Osteocyte (in vitro differentiated cells): ENCODE measurements at regions not wholly inside any gene's neighbourhood (a gene's known extent, or its start where the extent isn't known, plus 50 kb on each side); places are given as distances from the start of the nearest gene placed in this dataset.

Experiments used
- DNase-seq: peaks from one replicate; pipeline ENCODE4 v3.0.0; 2021; ENCODE audit warnings: mixed read lengths; ENCODE audit not compliant: unreplicated experiment; ENCODE audit errors: extremely low spot score
- H3K27ac Mint-ChIP-seq: one replicate; pipeline ENCODE4 v1.8.0; 2021; ENCODE audit warnings: mild to moderate bottlenecking, mixed read lengths; ENCODE audit not compliant: unreplicated experiment
- H3K27me3 Mint-ChIP-seq: one replicate; pipeline ENCODE4 v1.8.0; 2021; ENCODE audit warnings: mixed read lengths; ENCODE audit not compliant: unreplicated experiment
- H3K36me3 Mint-ChIP-seq: one replicate; pipeline ENCODE4 v1.8.0; 2021; ENCODE audit warnings: mixed read lengths; ENCODE audit not compliant: unreplicated experiment
- H3K4me1 Mint-ChIP-seq: one replicate; pipeline ENCODE4 v1.8.0; 2021; ENCODE audit warnings: mixed read lengths; ENCODE audit not compliant: unreplicated experiment
- H3K4me3 Mint-ChIP-seq: one replicate; pipeline ENCODE4 v1.8.0; 2021; ENCODE audit warnings: mild to moderate bottlenecking, moderate library complexity, mixed read lengths; ENCODE audit not compliant: unreplicated experiment
- H3K9me3 Mint-ChIP-seq: one replicate; pipeline ENCODE4 v1.8.0; 2021; ENCODE audit warnings: mixed read lengths; ENCODE audit not compliant: unreplicated experiment
- TF ChIP-seq, protein P1 (sequence below): fragments of 200-600 bp; sonication (generic); IDR thresholded peaks from 2 replicates; pipeline ENCODE4 v1.5.0; 2021; ENCODE audit warnings: antibody characterized with exemption, mild to moderate bottlenecking, moderate library complexity

DNA sequence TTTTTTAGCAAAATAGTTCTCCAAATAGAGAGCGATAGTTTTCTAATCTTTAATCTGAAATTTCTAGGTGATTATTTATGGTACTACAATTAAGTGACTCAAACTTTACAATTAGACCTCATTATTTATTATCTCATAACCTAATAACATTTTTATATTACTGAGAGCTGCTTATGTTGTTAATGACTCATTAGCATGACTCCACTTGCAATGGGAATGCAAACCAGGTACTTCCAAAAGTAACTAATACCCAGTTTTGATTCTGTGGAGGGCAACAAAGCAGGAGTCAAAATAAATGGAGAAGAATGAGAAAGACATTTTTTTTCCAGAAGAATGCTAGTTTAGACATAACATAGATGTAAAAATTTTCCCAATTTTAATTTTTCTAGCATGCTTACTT is 466.0 kb downstream of the PLK2 start:
- Mint-ChIP-seq H3K4me3 (no peak overlapping the region), H3K27me3 (peaks cover 3% of the 10 kb centered on the region), H3K4me1 (no peaks in the 10 kb centered on the region), H3K27ac (no peak overlapping the region), H3K9me3 (no peaks in the 10 kb centered on the region), H3K36me3 (no peaks in the 10 kb centered on the region)
- no peak for DNase-seq
- TF ChIP-seq, protein P1, sequence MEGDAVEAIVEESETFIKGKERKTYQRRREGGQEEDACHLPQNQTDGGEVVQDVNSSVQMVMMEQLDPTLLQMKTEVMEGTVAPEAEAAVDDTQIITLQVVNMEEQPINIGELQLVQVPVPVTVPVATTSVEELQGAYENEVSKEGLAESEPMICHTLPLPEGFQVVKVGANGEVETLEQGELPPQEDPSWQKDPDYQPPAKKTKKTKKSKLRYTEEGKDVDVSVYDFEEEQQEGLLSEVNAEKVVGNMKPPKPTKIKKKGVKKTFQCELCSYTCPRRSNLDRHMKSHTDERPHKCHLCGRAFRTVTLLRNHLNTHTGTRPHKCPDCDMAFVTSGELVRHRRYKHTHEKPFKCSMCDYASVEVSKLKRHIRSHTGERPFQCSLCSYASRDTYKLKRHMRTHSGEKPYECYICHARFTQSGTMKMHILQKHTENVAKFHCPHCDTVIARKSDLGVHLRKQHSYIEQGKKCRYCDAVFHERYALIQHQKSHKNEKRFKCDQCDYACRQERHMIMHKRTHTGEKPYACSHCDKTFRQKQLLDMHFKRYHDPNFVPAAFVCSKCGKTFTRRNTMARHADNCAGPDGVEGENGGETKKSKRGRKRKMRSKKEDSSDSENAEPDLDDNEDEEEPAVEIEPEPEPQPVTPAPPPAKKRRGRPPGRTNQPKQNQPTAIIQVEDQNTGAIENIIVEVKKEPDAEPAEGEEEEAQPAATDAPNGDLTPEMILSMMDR: no peak

DNA sequence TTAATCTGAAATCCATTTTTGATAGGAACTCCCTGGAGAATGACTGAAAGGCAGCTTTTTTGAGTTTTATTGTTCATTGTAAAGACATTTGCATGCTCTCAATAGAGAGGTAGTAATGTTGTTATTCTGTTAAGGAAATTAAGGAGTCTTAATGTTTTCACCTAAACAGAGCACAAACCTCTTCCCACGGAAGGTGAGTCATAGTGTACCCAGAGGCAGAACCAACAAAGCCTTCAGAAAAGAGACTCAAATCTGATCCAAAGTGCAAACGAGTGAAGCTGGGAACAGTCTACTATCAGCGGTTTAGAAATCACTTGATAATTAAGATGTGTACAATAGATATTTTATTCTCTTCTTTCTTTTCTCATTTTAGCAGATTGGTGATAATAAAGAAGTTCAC is 470.5 kb downstream of the PLK2 start:
- DNase-seq: no peak
- Mint-ChIP-seq H3K4me1 (peaks cover 1% of the 10 kb centered on the region), H3K27ac (no peak overlapping the region), H3K4me3 (no peak overlapping the region), H3K36me3 (no peaks in the 10 kb centered on the region), H3K9me3 (no peaks in the 10 kb centered on the region), H3K27me3 (peaks cover 3% of the 10 kb centered on the region)
- TF ChIP-seq, protein P1: no peak

DNA sequence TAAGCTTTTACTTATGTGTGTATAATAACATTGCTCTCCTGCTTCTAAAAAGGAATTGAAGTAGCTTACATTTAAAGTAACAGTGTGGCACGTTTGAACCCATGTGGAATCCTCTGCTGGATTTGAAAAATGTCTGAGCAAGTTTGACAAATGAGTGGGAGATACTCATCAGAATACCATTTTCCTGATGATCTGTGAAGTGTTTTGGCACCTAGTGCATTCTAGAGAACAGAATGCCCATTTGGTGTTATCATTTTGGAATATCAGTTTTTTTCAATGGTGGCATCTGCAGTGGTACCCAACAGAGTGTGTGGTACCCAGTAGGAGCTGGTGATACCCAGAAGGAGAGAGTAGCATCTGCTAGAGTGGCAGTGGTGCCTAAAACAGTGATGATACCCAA is 471.1 kb downstream of the PLK2 start:
- DNase-seq: no peak
- Mint-ChIP-seq H3K27ac (no peak overlapping the region), H3K4me3 (no peak overlapping the region), H3K36me3 (no peaks in the 10 kb centered on the region), H3K27me3 (peaks cover 3% of the 10 kb centered on the region), H3K9me3 (no peaks in the 10 kb centered on the region), H3K4me1 (peaks cover 1% of the 10 kb centered on the region)
- TF ChIP-seq, protein P1: no peak

DNA sequence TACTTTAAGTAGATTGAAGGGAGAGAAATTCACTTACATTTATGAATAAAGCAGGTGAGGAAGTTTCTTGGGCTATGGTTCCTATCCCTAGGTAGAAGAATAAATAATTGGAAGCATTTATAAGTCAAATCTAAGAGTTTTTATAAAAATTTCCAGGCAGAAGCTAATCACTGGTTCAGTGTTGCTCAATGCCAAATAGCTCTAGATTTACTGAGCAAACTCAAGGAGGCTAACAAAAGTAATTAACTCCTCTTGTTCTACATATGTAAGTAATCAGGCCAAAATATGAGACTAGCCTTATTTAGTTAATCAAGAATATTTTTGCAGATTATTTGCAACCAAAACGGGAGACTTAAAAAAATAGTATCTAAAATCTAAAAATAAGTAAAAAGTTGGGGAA is 472.3 kb downstream of the PLK2 start:
- no peak for DNase-seq
- Mint-ChIP-seq H3K4me1 (peaks cover 1% of the 10 kb centered on the region), H3K4me3 (no peak overlapping the region), H3K27ac (no peak overlapping the region), H3K27me3 (peaks cover 3% of the 10 kb centered on the region), H3K36me3 (no peaks in the 10 kb centered on the region), H3K9me3 (no peaks in the 10 kb centered on the region)
- TF ChIP-seq, protein P1: no peak

DNA sequence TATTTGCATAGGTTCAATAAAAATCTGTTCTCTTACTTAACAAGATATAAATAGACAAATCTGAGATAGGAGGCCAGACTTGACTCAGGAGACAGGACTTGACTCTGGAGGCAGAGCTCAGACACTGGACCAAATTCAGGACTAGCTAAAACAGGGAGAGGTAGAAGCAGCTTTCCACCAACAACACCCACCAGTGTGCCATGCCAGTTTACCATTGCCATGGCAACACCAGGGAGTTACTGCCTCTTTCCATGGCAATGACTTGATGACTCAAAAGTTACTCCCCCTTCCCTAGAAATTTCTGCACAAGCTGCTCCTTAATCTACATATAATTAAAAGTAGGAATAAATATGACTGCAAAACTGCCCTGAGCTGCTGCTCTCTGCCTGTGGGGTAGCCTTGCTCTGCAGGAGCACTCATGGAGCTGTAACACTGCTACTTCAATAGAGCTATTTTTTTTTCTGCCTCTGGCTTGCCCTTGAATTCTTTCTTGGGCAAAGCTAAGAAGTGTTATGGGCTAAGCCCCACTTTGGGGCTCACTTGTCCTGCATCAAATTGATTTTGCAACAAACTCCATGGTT is 473.0 kb downstream of the PLK2 start:
- no peak for DNase-seq
- peaks cover 1% of the 10 kb centered on the region for H3K4me1 Mint-ChIP-seq
- peaks cover 3% of the 10 kb centered on the region for H3K27me3 Mint-ChIP-seq
- no peak overlapping the region for H3K4me3 Mint-ChIP-seq
- no peaks in the 10 kb centered on the region for H3K9me3 Mint-ChIP-seq
- H3K27ac Mint-ChIP-seq: no peak overlapping the region
- TF ChIP-seq, protein P1: no peak
- H3K36me3 Mint-ChIP-seq: no peaks in the 10 kb centered on the region
